SKM-1 treated with dmso at 0.1 percent for 144 hours (cell line): ENCODE measurements at regions not wholly inside any gene's neighbourhood (a gene's known extent, or its start where the extent isn't known, plus 50 kb on each side); places are given as distances from the start of the nearest gene placed in this dataset.
A peak's percentile ranks its signal among the peaks of the same experiment; 100 is the strongest.

Experiments used
- DNase-seq: peaks from one replicate; lab custom pipeline; 2025; ENCODE audit not compliant: unreplicated experiment; lab: John Stamatoyannopoulos, UW

DNA sequence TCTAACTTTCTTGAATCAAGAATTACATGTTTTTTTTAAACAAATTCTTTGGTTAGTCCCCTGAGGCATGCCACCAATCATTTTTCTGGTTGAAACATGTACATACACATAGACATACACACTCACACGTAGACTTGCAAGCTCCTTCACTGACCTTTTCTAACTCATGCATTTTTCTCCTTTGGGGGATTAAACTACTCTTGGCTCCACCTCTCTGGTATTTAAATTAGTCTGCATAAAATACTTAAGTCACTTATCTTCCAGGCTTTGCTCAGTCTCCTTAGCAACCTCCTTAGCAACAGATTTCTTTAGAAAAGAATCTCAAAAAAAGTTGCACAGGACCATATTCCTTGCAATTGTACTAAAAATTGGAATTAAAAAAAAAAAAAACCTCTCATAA, 440.9 kb upstream of the LRRC7 start:
- DNase-seq, result no peak

- no peak for DNase-seq
Measured at GRCh38 chr1:69128204-69128603, 439.5 kb upstream of the LRRC7 start.

DNA sequence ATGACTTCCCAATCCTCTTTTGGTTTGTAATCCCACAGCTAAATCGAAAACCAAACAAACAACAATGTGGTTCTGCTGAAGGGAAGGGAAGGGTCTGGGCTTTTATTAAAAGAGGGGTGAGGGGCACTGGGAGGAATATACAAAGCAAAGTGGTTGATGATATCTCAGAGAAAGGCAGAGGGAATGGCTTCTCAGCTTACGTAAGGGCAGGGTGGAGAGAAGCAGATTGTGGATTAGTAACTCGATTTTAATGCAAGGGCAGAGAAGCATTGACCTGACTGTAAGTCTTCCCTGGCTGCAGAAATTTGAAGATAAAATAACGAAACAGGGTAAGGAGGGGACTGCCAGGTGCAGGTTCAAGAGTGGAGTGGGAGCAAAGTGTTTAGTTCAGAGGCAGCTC, 438.2 kb upstream of the LRRC7 start:
- no peak for DNase-seq

GRCh38 chr1:69138172-69138571, 429.6 kb upstream of the LRRC7 start:
- DNase-seq, result no peak

- DNase-seq, result no peak
Measured at GRCh38 chr1:69139007-69139406, 428.7 kb upstream of the LRRC7 start.

DNA sequence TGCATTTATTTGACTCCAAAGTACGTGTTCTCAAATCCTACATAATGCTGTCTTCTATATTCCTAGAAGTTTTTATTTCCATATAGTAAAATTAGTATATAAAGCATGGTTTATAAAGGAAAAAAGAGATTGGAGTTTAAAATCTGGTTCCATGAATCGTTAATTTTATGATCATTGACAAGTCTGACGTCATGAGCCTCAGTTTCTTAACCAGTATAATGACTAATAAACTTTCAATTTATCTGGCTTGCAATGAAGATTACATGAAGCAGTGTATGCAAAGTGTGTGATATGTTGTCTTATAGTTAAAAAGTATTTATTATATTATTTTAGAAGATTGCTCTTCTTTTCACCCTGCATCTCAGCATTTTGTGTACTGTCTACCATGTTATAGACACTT, 421.4 kb upstream of the LRRC7 start:
- no peak for DNase-seq

DNA sequence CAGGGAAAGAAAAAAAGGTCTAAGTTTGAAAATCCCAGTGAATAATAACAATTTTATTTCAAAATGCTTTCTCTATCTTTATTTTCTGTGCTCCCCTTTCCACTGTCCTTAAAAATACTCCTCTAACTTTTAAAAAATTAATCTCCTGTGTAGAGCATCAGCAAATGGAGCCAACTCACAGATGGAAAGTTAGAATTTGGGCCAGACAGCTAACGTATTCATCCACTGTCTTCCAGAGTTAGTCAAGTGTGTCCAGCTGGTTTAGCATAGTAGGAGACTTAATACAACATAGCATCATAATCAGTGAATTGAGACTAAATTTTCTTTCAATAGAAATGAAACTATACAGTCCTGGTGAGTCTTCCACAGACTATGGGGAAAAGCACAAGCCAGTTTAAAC, 419.0 kb upstream of the LRRC7 start:
- no peak for DNase-seq

- no peak for DNase-seq
Measured at GRCh38 chr1:69157046-69157756, 410.5 kb upstream of the LRRC7 start.

- no peak for DNase-seq
Measured at GRCh38 chr1:69163241-69163640, 404.5 kb upstream of the LRRC7 start.

DNA sequence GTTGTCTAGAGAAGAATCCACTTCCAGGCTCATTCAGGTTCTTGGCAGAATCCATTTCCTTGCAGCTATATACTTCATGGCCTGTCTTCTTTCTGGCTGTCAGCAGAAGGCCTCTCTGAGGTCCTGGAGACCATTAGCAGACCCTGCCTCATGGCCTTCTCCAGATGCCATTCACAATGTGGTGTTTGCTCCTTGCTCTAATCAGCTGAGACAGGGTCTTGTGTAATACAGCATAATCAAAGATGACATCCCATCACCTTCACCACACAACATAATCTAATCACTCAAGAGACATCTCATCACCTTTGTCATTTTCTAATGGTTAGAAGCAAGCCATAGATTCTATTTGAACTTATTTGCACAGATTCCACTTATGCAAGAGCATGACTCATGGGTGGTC, 403.9 kb upstream of the LRRC7 start:
- no peak for DNase-seq

DNA sequence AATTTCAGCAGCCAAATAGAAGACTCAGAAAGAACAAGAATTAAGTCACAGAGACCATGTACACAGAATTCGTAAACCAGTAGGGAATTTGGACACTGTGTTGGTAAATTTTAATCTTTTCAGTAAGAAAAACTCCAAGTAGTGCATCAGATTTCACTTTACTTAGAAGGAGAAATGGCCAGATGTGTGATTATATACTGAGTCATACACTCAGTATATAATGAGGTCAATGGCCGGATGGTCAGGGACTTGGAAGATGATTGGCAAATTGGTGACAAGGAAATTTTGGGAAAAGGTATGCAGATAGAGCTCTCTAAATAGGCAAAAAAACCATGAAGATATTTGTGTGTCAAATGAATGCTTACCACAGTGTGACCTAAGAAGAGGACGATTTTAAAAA, 399.8 kb upstream of the LRRC7 start:
- no peak for DNase-seq

GRCh38 chr1:69171248-69171647, 396.5 kb upstream of the LRRC7 start:
- no peak for DNase-seq

DNA sequence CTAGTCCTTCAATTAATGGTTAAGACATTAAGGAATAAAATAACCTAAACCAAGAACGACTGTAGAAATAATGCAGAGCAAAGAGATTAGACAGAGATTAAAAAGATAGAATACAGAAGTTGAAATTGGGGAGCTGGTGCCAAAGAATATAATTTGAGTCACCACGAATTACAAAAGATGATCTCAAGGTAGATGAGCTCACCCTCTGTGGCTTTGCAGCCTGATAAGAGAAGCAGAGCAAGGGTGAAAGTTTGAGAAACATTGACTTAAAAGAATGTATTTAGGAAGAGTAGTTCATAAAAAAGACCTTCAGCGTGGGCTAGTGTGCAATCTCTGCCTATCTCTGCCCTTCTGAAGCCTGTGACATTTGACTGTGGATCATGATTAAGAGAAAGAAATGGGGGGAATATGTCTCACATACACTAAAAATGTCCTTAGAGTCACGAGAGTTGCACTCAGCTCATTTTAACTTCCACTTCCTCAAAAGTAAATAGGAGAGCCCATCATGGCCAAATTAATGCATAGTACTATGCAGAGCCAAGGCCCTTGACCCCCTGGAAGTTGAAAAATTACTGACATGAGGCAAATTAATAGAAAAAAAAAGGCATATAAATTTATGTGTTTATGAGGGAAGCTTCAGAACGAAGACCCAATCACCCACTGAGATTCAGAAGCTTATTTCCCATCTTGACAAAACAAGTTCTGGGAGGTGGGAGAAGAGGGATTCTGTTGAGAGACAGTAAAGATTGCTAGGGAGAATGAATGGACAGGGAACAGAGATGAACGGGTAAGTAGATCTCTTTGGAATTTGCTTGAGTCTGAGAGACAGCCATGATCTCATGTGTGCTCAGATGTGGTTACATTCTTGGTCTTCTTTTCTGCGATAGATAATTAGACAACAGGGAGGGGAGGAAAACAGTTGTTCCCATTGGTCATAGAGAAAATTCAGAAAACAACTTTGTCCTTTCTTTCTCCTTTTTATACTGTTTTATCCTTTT, 395.4 kb upstream of the LRRC7 start:
- DNase-seq, result peak; percentile 76

- no peak for DNase-seq
Measured at GRCh38 chr1:69175053-69175452, 392.7 kb upstream of the LRRC7 start.

DNA sequence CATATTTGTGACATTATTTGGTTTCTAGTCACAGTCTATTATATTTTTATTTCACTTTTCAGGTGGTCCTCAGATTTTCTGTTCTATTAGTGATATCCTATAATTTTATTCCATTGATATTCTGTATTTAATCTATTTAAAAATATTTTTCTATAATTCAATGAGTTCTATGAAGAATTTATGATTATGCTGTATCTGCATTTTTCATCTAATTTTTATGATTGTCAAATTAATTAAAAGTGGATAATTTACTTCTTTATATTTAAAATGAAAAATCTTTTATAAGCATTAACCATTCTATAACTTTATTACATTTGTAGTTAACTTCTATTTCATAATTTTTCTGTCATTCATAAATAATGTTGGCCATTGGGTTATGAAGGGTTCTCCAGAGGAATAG, 387.4 kb upstream of the LRRC7 start:
- DNase-seq, result no peak

DNA sequence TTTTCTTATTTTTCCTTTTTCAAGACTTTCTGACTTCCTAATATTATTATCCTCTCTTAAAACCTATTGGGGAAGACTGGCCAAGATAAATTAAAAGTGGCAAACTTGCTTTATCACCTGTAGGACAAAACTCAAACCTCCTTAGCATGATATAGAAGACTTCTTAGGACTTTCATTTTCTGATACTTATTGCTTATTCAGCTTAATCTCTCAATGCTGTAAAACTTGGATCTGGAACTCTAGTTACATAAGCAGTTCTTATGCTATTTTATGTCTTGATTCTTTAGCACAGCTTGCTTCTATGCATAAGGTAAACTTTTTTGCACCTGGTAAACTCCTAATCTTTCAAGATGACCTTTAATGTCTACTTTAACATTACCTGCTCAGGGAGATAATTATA, 382.3 kb upstream of the LRRC7 start:
- DNase-seq, result no peak

DNA sequence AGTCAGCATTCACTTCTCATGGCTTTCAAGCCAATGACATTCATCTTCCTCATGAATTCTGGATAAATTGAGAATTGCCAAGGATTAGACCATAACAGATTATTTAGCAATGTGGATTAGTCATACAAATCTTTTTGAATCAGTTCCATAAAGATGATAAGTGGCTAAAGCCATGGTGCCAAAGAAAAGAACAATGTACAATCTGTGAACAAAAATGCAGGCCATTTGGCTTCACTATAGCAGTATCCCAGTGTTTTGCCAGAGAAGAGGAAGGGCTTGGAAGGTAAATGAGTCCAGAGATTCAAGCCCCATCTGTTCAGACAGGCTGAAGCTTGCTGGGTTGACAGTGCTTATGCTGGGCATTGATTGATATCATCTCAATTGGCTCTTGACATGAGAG, 376.4 kb upstream of the LRRC7 start:
- no peak for DNase-seq

DNA sequence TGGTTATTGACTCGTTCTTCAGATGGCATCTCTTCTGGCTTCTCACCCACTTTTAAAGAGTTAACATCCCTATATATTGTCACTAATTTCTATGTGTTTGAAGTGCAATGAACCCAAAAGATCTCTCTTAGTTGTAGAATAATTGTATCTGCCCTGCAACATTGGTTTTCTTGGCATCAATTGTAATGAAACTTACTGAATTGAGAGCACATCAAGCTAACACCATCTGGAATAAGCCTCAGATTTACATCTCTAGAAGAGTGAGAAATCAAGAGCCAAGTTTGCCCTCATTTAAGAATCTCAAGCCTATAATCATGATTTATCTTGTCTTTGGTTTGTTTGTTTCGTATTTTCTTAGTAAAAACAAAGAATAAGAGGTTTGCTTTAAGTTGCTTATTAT, 372.6 kb upstream of the LRRC7 start:
- no peak for DNase-seq

DNA sequence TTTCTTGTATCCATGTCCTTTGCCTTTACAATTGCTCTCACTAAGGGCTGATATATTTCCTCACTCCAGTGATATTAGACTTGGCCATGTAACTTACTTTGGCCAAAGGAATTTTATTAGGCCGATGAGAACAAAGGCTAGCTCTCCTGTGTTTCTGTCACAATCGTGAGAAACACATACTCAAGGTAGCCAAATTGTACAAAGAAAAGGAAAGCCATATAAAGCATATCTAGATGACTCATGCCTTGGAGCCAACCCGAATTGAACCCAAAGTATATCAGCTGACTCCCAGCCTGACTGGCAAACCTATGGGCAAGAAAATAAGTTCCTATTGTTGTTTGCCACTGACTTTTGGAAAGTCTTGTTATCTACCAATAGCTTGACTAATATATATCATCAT, 371.7 kb upstream of the LRRC7 start:
- no peak for DNase-seq

GRCh38 chr1:69197816-69198215, 369.9 kb upstream of the LRRC7 start:
- DNase-seq, result no peak

GRCh38 chr1:69201716-69202115, 366.0 kb upstream of the LRRC7 start:
- no peak for DNase-seq

DNA sequence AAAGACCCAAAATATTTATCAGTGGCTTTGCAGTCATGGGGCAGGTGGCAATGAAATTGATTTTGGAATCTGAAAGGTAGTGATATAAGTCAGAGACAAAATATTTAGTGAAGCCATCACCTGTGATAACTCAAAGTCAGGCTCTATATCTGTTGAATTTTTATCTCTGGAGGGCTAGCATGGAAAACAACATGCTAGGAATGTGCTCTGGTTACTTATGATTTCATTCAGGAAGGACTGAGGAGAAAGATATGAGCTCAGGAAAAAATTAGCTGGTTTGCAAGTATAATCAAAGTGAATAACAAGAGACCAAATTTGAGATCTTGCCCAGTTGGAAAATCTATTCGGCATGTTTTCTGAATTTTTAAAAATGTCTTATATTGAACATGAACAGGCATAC, 364.6 kb upstream of the LRRC7 start:
- DNase-seq, result no peak
